Urothelium cell line (cell line): ENCODE measurements at regions not wholly inside any gene's neighbourhood (a gene's known extent, or its start where the extent isn't known, plus 50 kb on each side); places are given as distances from the start of the nearest gene placed in this dataset.
"Not testable (repeated sequence)": the region's sequence is repeated elsewhere in the genome, so short reads cannot be mapped to it uniquely, and the experiment has no call there.

ENCODE experiments used
- DNase-seq: peaks from one replicate; pipeline ENCODE4 v3.0.0; 2011; ENCODE audit warnings: low spot score, mixed read lengths
- FAIRE-seq: peaks from 2 replicates; lab custom pipeline; 2011; peaks lifted over from hg19 to GRCh38; lab: Jason Lieb, UNC

GRCh38 chr6:4362326-4362725 lies 227.0 kb upstream of the ECI2 start:
- FAIRE-seq (no peak), DNase-seq (no peak)

- DNase-seq = no peak
- no peak for FAIRE-seq
Measured at GRCh38 chr6:4360920-4361319, 225.5 kb upstream of the ECI2 start.

- FAIRE-seq (no peak), DNase-seq (no peak)
Measured at GRCh38 chr6:4359108-4359730, 223.8 kb upstream of the ECI2 start.

- peak; percentile 93 for DNase-seq
- peak; percentile 94 for FAIRE-seq
Measured at GRCh38 chr6:4358414-4359107, 223.2 kb upstream of the ECI2 start.

- DNase-seq, FAIRE-seq: not testable (repeated sequence)
Measured at GRCh38 chr6:4357660-4358152, 222.3 kb upstream of the ECI2 start.

- FAIRE-seq (no peak), DNase-seq (peak; percentile 21)
Measured at GRCh38 chr6:4356899-4357659, 221.7 kb upstream of the ECI2 start.

GRCh38 chr6:4355241-4355640 lies 219.9 kb upstream of the ECI2 start:
- DNase-seq (peak; percentile 39), FAIRE-seq (no peak)

- FAIRE-seq (no peak), DNase-seq (no peak)
Measured at GRCh38 chr6:4354181-4354580, 218.8 kb upstream of the ECI2 start.

- no peak for DNase-seq
- no peak for FAIRE-seq
Measured at GRCh38 chr6:4352731-4353130, 217.4 kb upstream of the ECI2 start.

- no peak for DNase-seq
- no peak for FAIRE-seq
Measured at GRCh38 chr6:4352322-4352669, 216.9 kb upstream of the ECI2 start.

- FAIRE-seq (no peak), DNase-seq (peak; percentile 77)
Measured at GRCh38 chr6:4351520-4352321, 216.3 kb upstream of the ECI2 start.

- DNase-seq (peak; percentile 23), FAIRE-seq (no peak)
Measured at GRCh38 chr6:4350567-4351519, 215.5 kb upstream of the ECI2 start.

- no peak for DNase-seq
- FAIRE-seq = no peak
Measured at GRCh38 chr6:4349931-4350330, 214.6 kb upstream of the ECI2 start.

- DNase-seq (no peak), FAIRE-seq (no peak)
Measured at GRCh38 chr6:4349323-4349722, 213.9 kb upstream of the ECI2 start.

- FAIRE-seq (no peak), DNase-seq (no peak)
Measured at GRCh38 chr6:4348462-4349112, 213.2 kb upstream of the ECI2 start.

GRCh38 chr6:4347877-4348276 lies 212.5 kb upstream of the ECI2 start:
- FAIRE-seq (no peak), DNase-seq (no peak)

- FAIRE-seq = no peak
Measured at GRCh38 chr6:4346659-4347333, 211.4 kb upstream of the ECI2 start.

GRCh38 chr6:4345543-4345942 lies 210.2 kb upstream of the ECI2 start:
- DNase-seq (no peak), FAIRE-seq (no peak)

More at GRCh38 chr6:4346659-4347333, 211.4 kb upstream of the ECI2 start:
- DNase-seq = no peak
